ENCODE measurements at regions not wholly inside any gene's neighbourhood (a gene's known extent, or its start where the extent isn't known, plus 50 kb on each side); places are given as distances from the start of the nearest gene placed in this dataset.

DNA sequence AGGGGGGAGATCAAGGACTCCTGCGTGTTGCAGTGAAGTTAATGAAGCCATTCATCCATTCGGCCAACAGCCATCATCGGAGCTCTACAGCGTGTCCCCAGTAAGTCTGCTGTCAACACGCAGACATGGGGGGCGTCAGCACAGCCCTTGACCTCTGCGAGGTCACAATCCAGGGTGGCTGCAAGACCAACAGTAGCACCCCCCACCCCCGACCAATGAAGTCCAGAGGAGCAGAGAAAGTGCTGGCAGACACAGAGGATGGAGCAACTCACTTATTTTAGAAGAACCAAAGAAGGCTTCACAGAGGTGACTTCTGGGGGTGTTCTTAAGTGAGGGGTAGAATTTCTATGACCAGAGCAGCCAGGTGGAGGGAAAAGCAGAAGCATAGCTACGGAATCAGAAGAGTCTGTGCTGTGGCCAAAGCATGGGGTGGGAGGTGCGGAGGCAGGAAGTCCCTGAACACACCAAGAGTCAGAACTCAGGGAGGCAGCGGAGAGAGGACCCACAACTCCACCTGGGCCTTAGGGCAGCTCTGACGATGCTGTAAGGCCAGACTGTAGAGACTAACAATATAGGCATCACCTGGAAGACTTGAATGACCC is 185.4 kb downstream of the FOXO1 start:
- Histone ChIP-seq H3K36me3 (no peaks in the 10 kb centered on the region), H3K9ac (no peak overlapping the region), H3K27me3 (no peaks in the 10 kb centered on the region), H3K4me2 (no peak overlapping the region), H3F3A (ENCODE audit: low read depth) (no peaks in the 10 kb centered on the region), H2AFZ (replicated peaks) (no peak overlapping the region), H3K4me1 (peaks cover 13% of the 10 kb centered on the region), H3K9me3 (ENCODE audit: low read depth) (no peaks in the 10 kb centered on the region), H4K20me1 (ENCODE audit: low read depth) (no peaks in the 10 kb centered on the region), H3K4me3 (no peak overlapping the region), H3K79me2 (ENCODE audit: low read depth) (no peaks in the 10 kb centered on the region), H3K27ac (no peak overlapping the region)
- no peak for DNase-seq (ENCODE audit: low spot score)
- Mint-ChIP-seq H3K4me3 (no peak overlapping the region), H3K4me1 (peaks cover 53% of the 10 kb centered on the region), H3K9me3 (peaks cover 3% of the 10 kb centered on the region), H3K36me3 (no peaks in the 10 kb centered on the region), H3K27me3 (ENCODE audit: insufficient read depth, low read depth) (peaks cover 9% of the 10 kb centered on the region), H3K27ac (peak overlapping the region; percentile 6)
- no peak for TF ChIP-seq EZH2 (IDR thresholded peaks at IDR 0.05)
- TF ChIP-seq EZH2phosphoT487 (IDR thresholded peaks at IDR 0.05) = no peak
- TF ChIP-seq, protein P1, sequence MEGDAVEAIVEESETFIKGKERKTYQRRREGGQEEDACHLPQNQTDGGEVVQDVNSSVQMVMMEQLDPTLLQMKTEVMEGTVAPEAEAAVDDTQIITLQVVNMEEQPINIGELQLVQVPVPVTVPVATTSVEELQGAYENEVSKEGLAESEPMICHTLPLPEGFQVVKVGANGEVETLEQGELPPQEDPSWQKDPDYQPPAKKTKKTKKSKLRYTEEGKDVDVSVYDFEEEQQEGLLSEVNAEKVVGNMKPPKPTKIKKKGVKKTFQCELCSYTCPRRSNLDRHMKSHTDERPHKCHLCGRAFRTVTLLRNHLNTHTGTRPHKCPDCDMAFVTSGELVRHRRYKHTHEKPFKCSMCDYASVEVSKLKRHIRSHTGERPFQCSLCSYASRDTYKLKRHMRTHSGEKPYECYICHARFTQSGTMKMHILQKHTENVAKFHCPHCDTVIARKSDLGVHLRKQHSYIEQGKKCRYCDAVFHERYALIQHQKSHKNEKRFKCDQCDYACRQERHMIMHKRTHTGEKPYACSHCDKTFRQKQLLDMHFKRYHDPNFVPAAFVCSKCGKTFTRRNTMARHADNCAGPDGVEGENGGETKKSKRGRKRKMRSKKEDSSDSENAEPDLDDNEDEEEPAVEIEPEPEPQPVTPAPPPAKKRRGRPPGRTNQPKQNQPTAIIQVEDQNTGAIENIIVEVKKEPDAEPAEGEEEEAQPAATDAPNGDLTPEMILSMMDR (IDR thresholded peaks at IDR 0.05) = no peak

DNA sequence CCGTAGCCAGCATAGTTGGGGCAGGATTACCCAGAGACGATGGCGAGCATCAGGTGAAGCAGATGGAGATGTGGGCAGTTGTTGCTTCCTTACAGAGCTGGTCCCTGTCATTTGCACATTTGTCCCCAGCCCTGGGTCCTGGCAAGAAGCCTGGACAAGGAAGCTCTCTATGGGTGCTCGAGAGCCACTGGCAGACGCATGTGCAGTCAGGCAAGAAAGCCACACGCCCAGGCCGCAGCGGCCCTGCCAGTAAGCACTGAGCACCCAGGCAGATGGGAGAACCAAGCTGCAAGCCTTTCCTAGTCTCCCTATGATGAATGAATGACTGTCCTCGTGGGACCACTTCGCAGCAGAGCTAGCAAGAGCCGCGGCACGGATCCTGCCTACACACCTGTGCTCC is 182.8 kb downstream of the FOXO1 start:
- Histone ChIP-seq H2AFZ (replicated peaks) (no peak overlapping the region), H3K36me3 (no peaks in the 10 kb centered on the region), H3K27me3 (no peaks in the 10 kb centered on the region), H3K4me1 (peaks cover 4% of the 10 kb centered on the region), H4K20me1 (ENCODE audit: low read depth) (no peaks in the 10 kb centered on the region), H3F3A (ENCODE audit: low read depth) (no peaks in the 10 kb centered on the region), H3K9me3 (ENCODE audit: low read depth) (no peaks in the 10 kb centered on the region), H3K9ac (no peak overlapping the region), H3K79me2 (ENCODE audit: low read depth) (no peaks in the 10 kb centered on the region), H3K4me3 (no peak overlapping the region), H3K27ac (no peak overlapping the region), H3K4me2 (no peak overlapping the region)
- DNase-seq (ENCODE audit: low spot score) = no peak
- Mint-ChIP-seq H3K9me3 (peaks cover 3% of the 10 kb centered on the region), H3K27ac (no peak overlapping the region), H3K4me3 (no peak overlapping the region), H3K36me3 (no peaks in the 10 kb centered on the region), H3K27me3 (ENCODE audit: insufficient read depth, low read depth) (peaks cover 9% of the 10 kb centered on the region), H3K4me1 (peaks cover 43% of the 10 kb centered on the region)
- TF ChIP-seq, protein P1 (IDR thresholded peaks at IDR 0.05) = no peak
- TF ChIP-seq EZH2 (IDR thresholded peaks at IDR 0.05) (no peak), EZH2phosphoT487 (IDR thresholded peaks at IDR 0.05) (no peak)

DNA sequence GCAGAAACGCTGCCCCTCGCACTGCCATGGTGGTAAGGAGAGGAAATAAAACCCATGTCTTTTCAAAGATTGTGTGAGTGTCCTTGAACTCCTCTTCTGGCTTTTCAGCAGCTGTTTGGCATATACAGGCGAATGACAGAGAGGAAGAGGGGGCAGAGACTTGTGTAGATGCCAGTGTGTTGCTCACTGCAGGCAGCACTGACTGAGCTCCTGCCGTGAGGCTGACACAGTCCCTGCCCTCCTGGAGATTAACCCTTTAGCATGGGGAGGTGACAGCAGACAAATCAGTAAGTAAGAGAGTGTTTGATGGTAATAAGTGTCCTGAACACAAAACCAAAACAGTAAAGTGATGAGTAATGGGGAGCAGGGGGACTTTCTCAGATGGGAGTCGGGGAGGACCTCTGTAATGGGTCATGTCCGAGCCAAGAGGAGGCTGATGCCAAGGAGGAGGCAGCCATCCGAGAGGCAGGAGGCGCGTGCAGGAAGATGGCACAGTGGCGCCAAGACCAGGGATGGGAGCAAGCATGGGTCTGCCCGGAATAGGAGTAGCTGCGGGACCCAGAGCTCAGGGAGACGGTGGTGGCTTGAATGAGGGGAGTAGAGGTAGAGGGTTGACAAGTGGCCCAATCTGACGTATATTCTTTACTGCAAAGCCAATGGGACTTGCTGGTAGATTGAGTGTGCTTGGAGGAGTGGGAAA is 182.2 kb downstream of the FOXO1 start:
- peaks cover 3% of the 10 kb centered on the region for H3K9me3 Mint-ChIP-seq
- Histone ChIP-seq H2AFZ (replicated peaks) (no peak overlapping the region), H3K9ac (no peak overlapping the region), H3K4me3 (no peak overlapping the region), H3K4me2 (no peak overlapping the region), H3K4me1 (peaks cover 4% of the 10 kb centered on the region), H3K27ac (no peak overlapping the region), H3K79me2 (ENCODE audit: low read depth) (no peaks in the 10 kb centered on the region), H3K36me3 (no peaks in the 10 kb centered on the region), H3K27me3 (no peaks in the 10 kb centered on the region), H4K20me1 (ENCODE audit: low read depth) (no peaks in the 10 kb centered on the region), H3F3A (ENCODE audit: low read depth) (no peaks in the 10 kb centered on the region), H3K9me3 (ENCODE audit: low read depth) (no peaks in the 10 kb centered on the region)
- peaks cover 41% of the 10 kb centered on the region for H3K4me1 Mint-ChIP-seq
- no peak overlapping the region for H3K4me3 Mint-ChIP-seq
- peaks cover 9% of the 10 kb centered on the region for H3K27me3 Mint-ChIP-seq (ENCODE audit: insufficient read depth, low read depth)
- peak overlapping the region; percentile 27 for H3K27ac Mint-ChIP-seq
- TF ChIP-seq EZH2 (IDR thresholded peaks at IDR 0.05) (no peak), EZH2phosphoT487 (IDR thresholded peaks at IDR 0.05) (no peak)
- TF ChIP-seq, protein P1 (IDR thresholded peaks at IDR 0.05) = no peak
- DNase-seq (ENCODE audit: low spot score) = no peak
- no peaks in the 10 kb centered on the region for H3K36me3 Mint-ChIP-seq
